Lung (tissue), 11 donors: ENCODE measurements at regions not wholly inside any gene's neighbourhood (a gene's known extent, or its start where the extent isn't known, plus 50 kb on each side); places are given as distances from the start of the nearest gene placed in this dataset.

Experiments
- ATAC-seq: fragments of 200-7000 bp; cut with Tn5 transposase; one replicate; pipeline ENCODE4 v1.9.1; 2020; ENCODE audit warnings: moderate number of reproducible peaks; ENCODE audit not compliant: insufficient read depth, low FRiP score
- DNase-seq, 3 donors: peaks; one replicate each; pipeline ENCODE4 v3.0.0-alpha.2; 2013 to 2017
- H3K27ac ChIP-seq, 2 donors: one replicate each; pipeline ENCODE4 v1.5.1; 2013; ENCODE audit warnings: mild to moderate bottlenecking in 2 of 2, moderate library complexity in 2 of 2, control low read depth in 1 of 2, inconsistent platforms in 1 of 2, low read depth in 1 of 2, low read length in 1 of 2
- H3K27me3 ChIP-seq, 3 donors: one replicate each; pipeline ENCODE4 v1.5.1; 2013; ENCODE audit warnings: low read length in 2 of 3; ENCODE audit not compliant: control insufficient read depth in 3 of 3, insufficient read depth in 3 of 3
- H3K36me3 ChIP-seq, 4 donors: one replicate each; pipeline ENCODE4 v1.5.1; 2013; ENCODE audit warnings: low read length in 4 of 4, mild to moderate bottlenecking in 1 of 4, moderate library complexity in 1 of 4; ENCODE audit not compliant: control insufficient read depth in 4 of 4, insufficient read depth in 4 of 4
- H3K4me1 ChIP-seq, 5 donors: one replicate each; pipeline ENCODE4 v1.5.1; 2013; ENCODE audit warnings: low read length in 5 of 5, mild to moderate bottlenecking in 2 of 5, moderate library complexity in 1 of 5; ENCODE audit not compliant: control insufficient read depth in 5 of 5, insufficient read depth in 5 of 5
- H3K4me3 ChIP-seq: one replicate; pipeline ENCODE4 v1.5.1; 2013; ENCODE audit warnings: mild to moderate bottlenecking, control low read depth, moderate library complexity
- H3K9ac ChIP-seq, 2 donors: one replicate each; pipeline ENCODE4 v1.5.1; 2013; ENCODE audit warnings: low read length in 2 of 2, control low read depth in 1 of 2; ENCODE audit not compliant: insufficient read depth in 1 of 2
- H3K9me3 ChIP-seq, 4 donors: one replicate each; pipeline ENCODE4 v1.5.1; 2013; ENCODE audit warnings: low read length in 3 of 4, mild to moderate bottlenecking in 1 of 4, moderate library complexity in 1 of 4; ENCODE audit not compliant: control insufficient read depth in 4 of 4, insufficient read depth in 3 of 4
- WGBS, 2 donors: extraction: QIAGEN DNeasy Blood & Tissue Kit; methylation state at CpG; one replicate each; pipeline ENCODE4 v1.1.7; 2013; 5-methylcytosine and 5-hydroxymethylcytosine counted together
- TF ChIP-seq, protein P1 (sequence below): IDR thresholded peaks from 2 replicates; pipeline ENCODE4 v1.5.1; 2012; ENCODE audit warnings: mild to moderate bottlenecking; ENCODE audit errors: control extremely low read depth, extremely low read depth
- donor health status: control.
- donor health status: control.
- donor health status: Bipolar disorder and iron deficiency.
- donor health status: healthy.
- donor health status: DM: yes; HTN: yes; CAD: no.

DNA sequence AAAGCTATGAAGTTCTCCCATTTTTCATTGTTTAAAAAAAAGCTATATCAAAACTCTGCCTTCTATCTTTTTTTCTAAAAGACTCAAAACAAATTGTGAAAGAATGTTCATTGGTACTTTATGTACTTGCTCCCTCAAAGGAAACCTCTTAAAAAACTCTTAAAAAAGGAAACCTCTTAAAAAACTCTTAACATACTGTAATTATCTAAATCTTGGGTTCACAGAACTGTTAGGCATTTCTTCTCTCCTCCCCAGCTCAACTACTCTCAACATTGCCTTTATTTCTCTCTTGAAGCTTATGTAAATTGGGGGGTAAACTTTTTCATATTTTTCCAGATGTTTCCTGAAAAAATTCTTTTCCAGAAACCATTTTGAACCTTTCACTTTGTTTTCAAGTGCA is 330.5 kb upstream of the SLC39A10 start:
- Histone ChIP-seq H3K36me3 (no peaks in the 10 kb centered on the region), H3K27ac (no peak overlapping the region), H3K4me1 (peaks cover 0 to 1% (median 0%) of the 10 kb centered on the region in 5 donors), H3K9ac (no peak overlapping the region), H3K9me3 (peaks cover 0 to 2% (median 0%) of the 10 kb centered on the region in 4 donors), H3K27me3 (no peaks in the 10 kb centered on the region), H3K4me3 (no peak overlapping the region)
- DNase-seq (no peak), ATAC-seq (peak; percentile 43)
- TF ChIP-seq, protein P1, sequence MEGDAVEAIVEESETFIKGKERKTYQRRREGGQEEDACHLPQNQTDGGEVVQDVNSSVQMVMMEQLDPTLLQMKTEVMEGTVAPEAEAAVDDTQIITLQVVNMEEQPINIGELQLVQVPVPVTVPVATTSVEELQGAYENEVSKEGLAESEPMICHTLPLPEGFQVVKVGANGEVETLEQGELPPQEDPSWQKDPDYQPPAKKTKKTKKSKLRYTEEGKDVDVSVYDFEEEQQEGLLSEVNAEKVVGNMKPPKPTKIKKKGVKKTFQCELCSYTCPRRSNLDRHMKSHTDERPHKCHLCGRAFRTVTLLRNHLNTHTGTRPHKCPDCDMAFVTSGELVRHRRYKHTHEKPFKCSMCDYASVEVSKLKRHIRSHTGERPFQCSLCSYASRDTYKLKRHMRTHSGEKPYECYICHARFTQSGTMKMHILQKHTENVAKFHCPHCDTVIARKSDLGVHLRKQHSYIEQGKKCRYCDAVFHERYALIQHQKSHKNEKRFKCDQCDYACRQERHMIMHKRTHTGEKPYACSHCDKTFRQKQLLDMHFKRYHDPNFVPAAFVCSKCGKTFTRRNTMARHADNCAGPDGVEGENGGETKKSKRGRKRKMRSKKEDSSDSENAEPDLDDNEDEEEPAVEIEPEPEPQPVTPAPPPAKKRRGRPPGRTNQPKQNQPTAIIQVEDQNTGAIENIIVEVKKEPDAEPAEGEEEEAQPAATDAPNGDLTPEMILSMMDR, result no peak

DNA sequence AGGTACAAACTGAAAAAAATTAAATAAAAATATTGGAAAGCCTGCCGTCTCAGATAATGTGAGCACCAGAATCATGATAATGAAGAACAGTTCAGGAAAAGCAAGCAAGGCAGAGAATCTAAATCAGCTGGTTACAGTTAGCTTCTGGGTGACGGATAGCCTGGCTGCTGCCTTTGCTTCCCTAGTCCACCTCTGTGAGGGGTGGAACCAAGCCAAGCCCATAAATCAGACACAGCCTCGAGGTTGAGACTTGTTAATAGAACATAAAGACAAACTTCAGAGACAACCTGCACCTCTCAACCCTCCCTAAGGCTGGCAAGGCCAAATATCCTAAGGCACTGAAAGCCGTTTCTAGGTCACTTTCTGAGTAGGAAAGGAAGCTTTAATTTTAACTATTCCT is 334.7 kb upstream of the SLC39A10 start:
- TF ChIP-seq, protein P1, result no peak
- Histone ChIP-seq H3K4me1 (peaks cover 0 to under 1% (median 0%) of the 10 kb centered on the region in 5 donors), H3K9me3 (no peaks in the 10 kb centered on the region), H3K9ac (no peak overlapping the region), H3K36me3 (no peaks in the 10 kb centered on the region), H3K27me3 (no peaks in the 10 kb centered on the region), H3K4me3 (no peak overlapping the region), H3K27ac (no peak overlapping the region)
- 30 to 35% methylated on average over 4 of the region's 4 CpGs for WGBS, 2 donors
- no peak for ATAC-seq
- no peak for DNase-seq

DNA sequence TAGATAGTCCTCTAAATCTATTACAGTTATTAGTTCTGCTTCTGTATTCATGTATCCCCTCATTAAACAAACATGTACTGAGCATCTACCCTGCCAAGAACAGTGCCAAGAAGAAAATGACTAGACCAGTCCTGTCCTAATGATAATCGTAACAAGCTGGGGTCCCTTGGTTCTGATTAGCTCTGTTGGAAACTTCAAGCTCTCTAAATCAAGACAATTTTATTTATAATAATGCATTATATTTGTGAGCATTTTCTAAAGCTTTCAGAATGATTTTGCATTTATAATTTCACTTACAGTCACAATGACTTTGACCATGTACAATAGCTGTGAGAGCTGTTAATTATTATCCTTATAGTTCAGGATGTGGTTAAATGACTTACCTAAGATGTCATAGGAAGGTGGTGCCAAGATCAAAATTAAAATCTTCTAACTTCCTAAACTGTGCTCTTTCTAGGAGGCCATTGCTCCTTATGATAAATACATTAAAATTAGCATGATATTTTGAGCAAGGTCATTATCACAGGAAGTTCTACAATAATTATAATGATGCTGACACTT is 336.5 kb upstream of the SLC39A10 start:
- WGBS, 2 donors, result 83 to 86% methylated on average over 1 of the region's 1 CpG
- H3K9me3 ChIP-seq, result no peaks in the 10 kb centered on the region
- H3K4me1 ChIP-seq, result peaks cover 0 to 6% (median 0%) of the 10 kb centered on the region in 5 donors
- ATAC-seq, result no peak
- H3K4me3 ChIP-seq, result no peak overlapping the region
- H3K9ac ChIP-seq, result no peak overlapping the region
- TF ChIP-seq, protein P1, result no peak
- no peaks in the 10 kb centered on the region for H3K36me3 ChIP-seq
- no peak for DNase-seq
- no peaks in the 10 kb centered on the region for H3K27me3 ChIP-seq
- no peak overlapping the region for H3K27ac ChIP-seq
